OCI-LY7 (cell line): ENCODE measurements at regions not wholly inside any gene's neighbourhood (a gene's known extent, or its start where the extent isn't known, plus 50 kb on each side); places are given as distances from the start of the nearest gene placed in this dataset.

Source experiments
- BruUV-seq: library from RNA; stranded (reverse); fragments of 400-500 nt; replicated peaks from 2 replicates; lab custom pipeline; 2021; lab: Mats Ljungman, UMichigan
- CTCF ChIA-PET: fragments of 300-600 bp; sonication (Branson Sonifier 250); formaldehyde crosslinking; loops from one replicate; lab custom pipeline; 2022; ENCODE audit warnings: antibody characterized with exemption; ENCODE audit not compliant: unreplicated experiment; lab: Charles Lee
- POLR2A ChIA-PET: fragments of 300-600 bp; sonication (Branson Sonifier 250); formaldehyde crosslinking; loops from one replicate; lab custom pipeline; 2022; ENCODE audit warnings: antibody characterized with exemption; lab: Charles Lee
- DNase-seq: peaks from one replicate; pipeline ENCODE4 v3.0.0-alpha.2; 2015; ENCODE audit warnings: low spot score
- H2AFZ ChIP-seq: fragments of 200-600 bp; sonication (generic), shearing (Covaris generic); 2 replicates; pipeline ENCODE4 v1.6.1; 2014; ENCODE audit warnings: mild to moderate bottlenecking, antibody characterized with exemption, low read length, moderate library complexity
- H3K27ac ChIP-seq: fragments of 200-600 bp; sonication (generic); 2 replicates; pipeline ENCODE4 v1.5.1; 2014; ENCODE audit warnings: mixed run types, low read depth, mild to moderate bottlenecking, moderate library complexity, low read length, inconsistent platforms; ENCODE audit not compliant: poor library complexity, severe bottlenecking
- H3K36me3 ChIP-seq: fragments of 200-600 bp; sonication (generic); 2 replicates; pipeline ENCODE4 v1.6.1; 2014; ENCODE audit warnings: mild to moderate bottlenecking, antibody characterized with exemption, low read length, moderate library complexity, mixed read lengths; ENCODE audit not compliant: insufficient read depth
- H3K4me1 ChIP-seq: fragments of 200-600 bp; sonication (generic); 2 replicates; pipeline ENCODE4 v1.5.1; 2014; ENCODE audit warnings: mild to moderate bottlenecking, low read length; ENCODE audit not compliant: insufficient read depth, poor library complexity, severe bottlenecking
- H3K4me2 ChIP-seq: fragments of 200-600 bp; sonication (generic); 2 replicates; pipeline ENCODE4 v1.6.1; 2014; ENCODE audit warnings: mild to moderate bottlenecking, low read length
- H3K4me3 ChIP-seq: fragments of 200-600 bp; sonication (generic); 2 replicates; pipeline ENCODE4 v1.5.1; 2014; ENCODE audit warnings: mild to moderate bottlenecking, low read depth, low read length; ENCODE audit not compliant: poor library complexity, severe bottlenecking
- H3K79me2 ChIP-seq: fragments of 200-600 bp; sonication (generic); 2 replicates; pipeline ENCODE4 v1.6.1; 2016; ENCODE audit warnings: low read depth, mild to moderate bottlenecking, low read length, moderate library complexity, mixed read lengths; ENCODE audit not compliant: insufficient read depth
- H3K9me2 ChIP-seq: fragments of 200-600 bp; sonication (generic); 2 replicates; pipeline ENCODE4 v1.6.1; 2016; ENCODE audit warnings: mild to moderate bottlenecking, low read length, mixed read lengths; ENCODE audit not compliant: insufficient read depth
- H3K9me3 ChIP-seq: fragments of 200-600 bp; sonication (generic); 2 replicates; pipeline ENCODE4 v1.6.1; 2014; ENCODE audit warnings: mild to moderate bottlenecking, mixed run types, low read length, mixed read lengths
- H4K20me1 ChIP-seq: fragments of 200-600 bp; sonication (generic); 2 replicates; pipeline ENCODE4 v1.6.1; 2014; ENCODE audit warnings: mild to moderate bottlenecking, antibody characterized with exemption, low read length, moderate library complexity, mixed read lengths; ENCODE audit not compliant: insufficient read depth
- CTCF ChIP-seq: fragments of 200-600 bp; sonication (generic); conservative IDR thresholded peaks from 2 replicates; pipeline ENCODE4 v1.5.1; 2014; ENCODE audit warnings: mild to moderate bottlenecking, antibody characterized with exemption, low read length, moderate library complexity, mixed read lengths
- EZH2phosphoT487 ChIP-seq: fragments of 200-600 bp; sonication (generic); IDR thresholded peaks from 2 replicates; pipeline ENCODE4 v1.6.1; 2018; ENCODE audit warnings: low read depth, borderline replicate concordance, mild to moderate bottlenecking, mixed run types, antibody characterized with exemption, low read length, moderate library complexity, mixed read lengths
- intact Hi-C: fragments of 100-400 bp; cut with micrococcal nuclease; formaldehyde crosslinking; loops from one replicate; pipeline ENCODE4 v1.10.0; 2022; ENCODE audit not compliant: unreplicated experiment

- Histone ChIP-seq H3K79me2 (no peaks in the 10 kb centered on the region), H3K9me3 (no peaks in the 10 kb centered on the region), H3K4me3 (no peak overlapping the region), H3K27ac (no peak overlapping the region), H4K20me1 (no peaks in the 10 kb centered on the region), H3K4me1 (peaks cover 9% of the 10 kb centered on the region), H2AFZ (no peak overlapping the region), H3K36me3 (no peaks in the 10 kb centered on the region), H3K4me2 (no peak overlapping the region), H3K9me2 (no peaks in the 10 kb centered on the region)
- TF ChIP-seq CTCF (no peak), EZH2phosphoT487 (no peak)
- BruUV-seq = no TSS peak
- POLR2A ChIA-PET = no interaction called here
- CTCF ChIA-PET = no interaction called here
- no peak for DNase-seq
- intact Hi-C loops = no loop called here
Observed at GRCh38 chr20:37581246-37581645, 53.6 kb upstream of the BLCAP start.

GRCh38 chr20:37580069-37580468 lies 52.4 kb upstream of the BLCAP start:
- Histone ChIP-seq H3K36me3 (no peaks in the 10 kb centered on the region), H3K4me3 (no peak overlapping the region), H3K4me1 (peaks cover 17% of the 10 kb centered on the region), H3K79me2 (no peaks in the 10 kb centered on the region), H3K4me2 (no peak overlapping the region), H2AFZ (no peak overlapping the region), H3K27ac (no peak overlapping the region), H3K9me3 (no peaks in the 10 kb centered on the region), H3K9me2 (no peaks in the 10 kb centered on the region), H4K20me1 (no peaks in the 10 kb centered on the region)
- ChIA-PET POLR2A (no interaction called here), CTCF (no interaction called here)
- intact Hi-C loops = no loop called here
- no peak for DNase-seq
- TF ChIP-seq EZH2phosphoT487 = no peak
- no peak for TF ChIP-seq CTCF
- BruUV-seq = no TSS peak

GRCh38 chr20:37579106-37579505 lies 51.4 kb upstream of the BLCAP start:
- Histone ChIP-seq H3K9me2 (no peaks in the 10 kb centered on the region), H3K36me3 (no peaks in the 10 kb centered on the region), H3K79me2 (no peaks in the 10 kb centered on the region), H4K20me1 (no peaks in the 10 kb centered on the region), H3K9me3 (no peaks in the 10 kb centered on the region), H3K4me2 (no peak overlapping the region), H3K4me3 (no peak overlapping the region), H2AFZ (no peak overlapping the region), H3K4me1 (peaks cover 17% of the 10 kb centered on the region), H3K27ac (no peak overlapping the region)
- CTCF ChIA-PET = no interaction called here
- POLR2A ChIA-PET = no interaction called here
- no peak for DNase-seq
- no TSS peak for BruUV-seq
- intact Hi-C loops = no loop called here
- TF ChIP-seq EZH2phosphoT487 = no peak
- no peak for TF ChIP-seq CTCF
